GM12878 (cell line): ENCODE measurements at regions not wholly inside any gene's neighbourhood (a gene's known extent, or its start where the extent isn't known, plus 50 kb on each side); places are given as distances from the start of the nearest gene placed in this dataset.

Experiments
- ATAC-seq: fragments of 200-7000 bp; cut with Tn5 transposase; 3 replicates; pipeline ENCODE4 v1.9.1; 2020; ENCODE audit warnings: mild to moderate bottlenecking, moderate library complexity
- BruUV-seq: library from RNA; stranded (reverse); fragments of 400-500 nt; replicated peaks from 2 replicates; lab custom pipeline; 2021; lab: Mats Ljungman, UMichigan
- CTCF ChIA-PET: fragments of 300-600 bp; sonication (Branson Sonifier 250); formaldehyde crosslinking; extraction: SDS; loops from one replicate; lab custom pipeline; 2021; ENCODE audit warnings: inconsistent platforms; lab: Yijun Ruan, JAX
- POLR2A ChIA-PET: fragments of 350-600 bp; formaldehyde crosslinking; extraction: SDS; loops from one replicate; lab custom pipeline; 2021; ENCODE audit warnings: inconsistent platforms; lab: Charles Lee
- RAD21 ChIA-PET: fragments of 300-600 bp; sonication (Branson Sonifier 250); formaldehyde crosslinking; loops from one replicate; lab custom pipeline; 2023; ENCODE audit warnings: antibody characterized with exemption; ENCODE audit not compliant: unreplicated experiment; lab: Charles Lee
- SMC1A ChIA-PET: fragments of 300-600 bp; sonication (Branson Sonifier 250); formaldehyde crosslinking; loops from one replicate; lab custom pipeline; 2023; ENCODE audit not compliant: unreplicated experiment, uncharacterized antibody; lab: Charles Lee
- DNase-seq: peaks from one replicate; pipeline ENCODE4 v3.0.0-alpha.2; 2011; ENCODE audit warnings: low read depth, low spot score
- FAIRE-seq: peaks from 3 replicates; lab custom pipeline; 2011; peaks lifted over from hg19 to GRCh38; lab: Jason Lieb, UNC
- H2AFZ ChIP-seq: 2 replicates; pipeline ENCODE4 v1.6.0; 2011; ENCODE audit warnings: low read depth, low read length, control low read depth; ENCODE audit not compliant: control insufficient read depth
- H3K27ac ChIP-seq: 2 replicates; pipeline ENCODE4 v1.5.1; 2011; ENCODE audit warnings: control low read depth; ENCODE audit not compliant: control insufficient read depth, insufficient read depth
- H3K27me3 ChIP-seq, 2 experiments: replicated peaks in 1 of 2; 2 replicates each; pipeline versions ENCODE4 v1.6.0 to v1.6.1; 2011; ENCODE audit warnings: low read length in 1 of 2; ENCODE audit not compliant: control insufficient read depth in 2 of 2, insufficient read depth in 2 of 2
- H3K36me3 ChIP-seq, 2 experiments: 2 replicates each; pipeline ENCODE4 v1.5.1; 2011; ENCODE audit warnings: low read length in 1 of 2; ENCODE audit not compliant: control insufficient read depth in 2 of 2, insufficient read depth in 2 of 2
- H3K4me1 ChIP-seq: 2 replicates; pipeline ENCODE4 v1.6.1; 2011; ENCODE audit warnings: mild to moderate bottlenecking, low read length, moderate library complexity, mixed read lengths; ENCODE audit not compliant: control insufficient read depth, insufficient read depth
- H3K4me2 ChIP-seq: 2 replicates; pipeline ENCODE4 v1.6.0; 2011; ENCODE audit warnings: control low read depth; ENCODE audit not compliant: control insufficient read depth, insufficient read depth
- H3K4me3 ChIP-seq: fragments of 200-600 bp; sonication (generic); 2 replicates; pipeline ENCODE4 v1.5.1; 2016
- H3K79me2 ChIP-seq: 2 replicates; pipeline ENCODE4 v1.6.0; 2011; ENCODE audit warnings: low read length; ENCODE audit not compliant: control insufficient read depth, insufficient read depth
- H3K9ac ChIP-seq: 2 replicates; pipeline ENCODE4 v1.8.0; 2011; ENCODE audit warnings: low read length, control low read depth, mixed read lengths; ENCODE audit not compliant: control insufficient read depth, insufficient read depth
- H3K9me3 ChIP-seq: replicated peaks from 3 replicates; pipeline ENCODE4 v1.5.1; 2011; ENCODE audit warnings: mild to moderate bottlenecking, low read length; ENCODE audit not compliant: control insufficient read depth, insufficient read depth
- H4K20me1 ChIP-seq: 2 replicates; pipeline ENCODE4 v1.6.0; 2011; ENCODE audit not compliant: control insufficient read depth, insufficient read depth
- DPF2 ChIP-seq: fragments of 450-650 bp; IDR thresholded peaks from 2 replicates; pipeline ENCODE4 v1.6.1; 2017; ENCODE audit warnings: mild to moderate bottlenecking
- STAT3 ChIP-seq: IDR thresholded peaks from 2 replicates; pipeline ENCODE4 v1.6.1; 2011; ENCODE audit warnings: low read depth, low read length, improper control_type of control experiment
- WGBS: methylation state at CpG from one replicate; pipeline ENCODE4 v1.1.6; 2016; ENCODE audit warnings: low lambda C conversion rate; ENCODE audit not compliant: insufficient replicate concordance, insufficient coverage; ENCODE audit errors: missing lambda C conversion rate; 5-methylcytosine and 5-hydroxymethylcytosine counted together
- in situ Hi-C: fragments of 300-500 bp; cut with MboI; formaldehyde crosslinking; loops from 9 replicates; pipeline ENCODE4 v1.14.3; 2018; ENCODE audit warnings: mixed read lengths
- intact Hi-C: fragments of 100-400 bp; cut with micrococcal nuclease; formaldehyde crosslinking; loops from one replicate; pipeline ENCODE4 v1.14.2; 2022; ENCODE audit not compliant: unreplicated experiment

- WGBS, result 11% methylated on average over 8 of the region's 8 CpGs
- Histone ChIP-seq H3K4me3 (no peak overlapping the region), H3K4me1 (no peaks in the 10 kb centered on the region), H3K27ac (no peak overlapping the region), H3K9ac (no peak overlapping the region), H3K79me2 (no peaks in the 10 kb centered on the region), H3K36me3 (no peaks in the 10 kb centered on the region), H2AFZ (no peak overlapping the region), H3K27me3 (peaks cover 0 to 4% of the 10 kb centered on the region in 2 experiments; a peak in 1 of 4 replicates), H3K9me3 (no peaks in the 10 kb centered on the region), H3K4me2 (no peak overlapping the region), H4K20me1 (no peaks in the 10 kb centered on the region)
- peak; percentile 48 for ATAC-seq
- ChIA-PET SMC1A (interaction anchor here (1.2 to 3.2 kb wide), 2 partner anchors 11 to 41 kb away, joined by 5 to 15 read pairs; no protein-coding TSS in a partner anchor), RAD21 (interaction anchor here (1.2 to 1.5 kb wide), 2 partner anchors 11 to 53 kb away, joined by 3 read pairs; no protein-coding TSS in a partner anchor), POLR2A (no interaction called here), CTCF (interaction anchor here (0.7 to 8.3 kb wide), 20 partner anchors 11 to 202 kb away, joined by 3 to 43 read pairs (median 4); no protein-coding TSS in a partner anchor)
- intact Hi-C loops (no loop called here), in situ Hi-C loops (no loop called here)
- no TSS peak for BruUV-seq
- no peak for TF ChIP-seq DPF2
- no peak for DNase-seq
- no peak for FAIRE-seq
Observed at GRCh38 chr14:106489112-106489881, 962.9 kb downstream of the TMEM121 start.

GRCh38 chr14:106490442-106490841 lies 964.1 kb downstream of the TMEM121 start:
- DNase-seq, result no peak
- Histone ChIP-seq H3K9ac (no peak overlapping the region), H3K79me2 (no peaks in the 10 kb centered on the region), H4K20me1 (no peaks in the 10 kb centered on the region), H3K36me3 (no peaks in the 10 kb centered on the region), H3K9me3 (no peaks in the 10 kb centered on the region), H3K27me3 (peaks cover 0 to 4% of the 10 kb centered on the region in 2 experiments; a peak in 1 of 4 replicates), H3K27ac (no peak overlapping the region), H3K4me3 (no peak overlapping the region), H2AFZ (no peak overlapping the region), H3K4me1 (no peaks in the 10 kb centered on the region), H3K4me2 (no peak overlapping the region)
- ChIA-PET CTCF (interaction anchor here (0.7 to 8.3 kb wide), 14 partner anchors 18 to 93 kb away, joined by 3 to 43 read pairs (median 5); no protein-coding TSS in a partner anchor), RAD21 (interaction anchor here (0.9 to 3.6 kb wide), 5 partner anchors 12 to 73 kb away, joined by 3 to 11 read pairs (median 3); no protein-coding TSS in a partner anchor), SMC1A (interaction anchor here (0.8 to 3.2 kb wide), 4 partner anchors 16 to 54 kb away, joined by 3 to 15 read pairs (median 4); no protein-coding TSS in a partner anchor), POLR2A (no interaction called here)
- FAIRE-seq, result no peak
- no peak for ATAC-seq
- no peak for TF ChIP-seq STAT3
- no TSS peak for BruUV-seq
- 25% methylated on average over 5 of the region's 5 CpGs for WGBS
- intact Hi-C loops, result no loop called here
- in situ Hi-C loops, result no loop called here
